ENCODE measurements at regions not wholly inside any gene's neighbourhood (a gene's known extent, or its start where the extent isn't known, plus 50 kb on each side); places are given as distances from the start of the nearest gene placed in this dataset.

DNA sequence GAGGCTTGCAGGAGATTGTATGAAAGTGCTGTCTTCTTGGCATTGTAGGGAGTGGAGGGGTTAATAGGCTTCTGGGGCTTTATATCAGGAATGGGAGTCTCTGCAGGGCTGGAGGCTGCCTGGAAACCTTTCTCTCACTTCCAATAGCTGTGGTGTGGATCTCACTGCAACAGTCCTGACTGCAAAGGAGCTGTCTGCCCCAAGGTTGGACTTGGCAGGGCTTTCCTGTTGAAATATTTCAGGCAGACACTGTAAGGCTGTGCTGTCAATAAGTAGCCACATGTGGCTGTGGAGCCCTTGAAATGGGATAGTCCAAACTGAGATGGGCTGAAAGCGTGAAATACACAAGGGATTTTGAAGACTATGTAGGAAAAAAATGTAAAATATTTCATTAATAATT is 399.1 kb upstream of the SPRED2 start:
- TF ChIP-seq, protein P1, sequence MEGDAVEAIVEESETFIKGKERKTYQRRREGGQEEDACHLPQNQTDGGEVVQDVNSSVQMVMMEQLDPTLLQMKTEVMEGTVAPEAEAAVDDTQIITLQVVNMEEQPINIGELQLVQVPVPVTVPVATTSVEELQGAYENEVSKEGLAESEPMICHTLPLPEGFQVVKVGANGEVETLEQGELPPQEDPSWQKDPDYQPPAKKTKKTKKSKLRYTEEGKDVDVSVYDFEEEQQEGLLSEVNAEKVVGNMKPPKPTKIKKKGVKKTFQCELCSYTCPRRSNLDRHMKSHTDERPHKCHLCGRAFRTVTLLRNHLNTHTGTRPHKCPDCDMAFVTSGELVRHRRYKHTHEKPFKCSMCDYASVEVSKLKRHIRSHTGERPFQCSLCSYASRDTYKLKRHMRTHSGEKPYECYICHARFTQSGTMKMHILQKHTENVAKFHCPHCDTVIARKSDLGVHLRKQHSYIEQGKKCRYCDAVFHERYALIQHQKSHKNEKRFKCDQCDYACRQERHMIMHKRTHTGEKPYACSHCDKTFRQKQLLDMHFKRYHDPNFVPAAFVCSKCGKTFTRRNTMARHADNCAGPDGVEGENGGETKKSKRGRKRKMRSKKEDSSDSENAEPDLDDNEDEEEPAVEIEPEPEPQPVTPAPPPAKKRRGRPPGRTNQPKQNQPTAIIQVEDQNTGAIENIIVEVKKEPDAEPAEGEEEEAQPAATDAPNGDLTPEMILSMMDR (IDR thresholded peaks at IDR 0.05): no peak
- no peak for TF ChIP-seq EZH2 (IDR thresholded peaks at IDR 0.05; ENCODE audit: borderline replicate concordance, insufficient read depth, low read depth, low read length, poor library complexity, severe bottlenecking)

All from B cell (primary cell).